ENCODE measurements at regions not wholly inside any gene's neighbourhood (a gene's known extent, or its start where the extent isn't known, plus 50 kb on each side); places are given as distances from the start of the nearest gene placed in this dataset.

DNA sequence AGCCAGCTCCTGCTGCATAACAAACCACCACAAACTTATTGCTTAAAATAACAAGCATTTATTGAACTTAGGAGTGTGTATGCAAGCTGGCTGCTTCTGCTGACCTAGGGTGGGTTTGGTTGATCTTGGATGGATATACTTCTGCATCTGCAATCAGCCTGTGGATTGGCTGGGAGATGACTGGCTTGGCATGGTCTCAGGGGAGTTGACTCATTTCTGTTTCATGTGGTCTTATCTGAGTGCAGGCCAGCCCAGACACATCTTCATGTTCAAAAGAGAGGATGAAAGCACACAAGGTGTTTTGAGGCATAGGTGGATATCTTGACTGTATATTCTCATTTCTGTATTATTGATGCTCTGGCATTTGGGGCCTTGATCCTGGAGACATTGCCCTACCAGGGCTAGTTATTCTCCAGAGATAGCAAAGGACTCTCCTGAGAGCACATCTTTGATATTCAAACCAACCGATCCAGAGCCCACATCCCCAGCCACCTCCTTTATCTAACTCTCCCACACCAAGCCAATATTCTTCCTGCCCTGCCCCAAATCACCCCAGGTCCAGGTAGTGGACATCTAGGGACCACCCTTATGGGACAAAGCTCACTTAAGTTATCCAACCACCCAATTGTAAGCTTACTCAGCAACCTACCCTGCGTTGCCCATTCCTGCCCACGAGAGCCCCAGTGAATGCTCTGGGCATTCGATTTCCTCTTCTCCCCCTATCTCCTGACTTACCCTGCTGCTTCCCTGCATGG, 350.8 kb downstream of the PTPRU start:
- H3K4me3 Mint-ChIP-seq, result no peak overlapping the region
- H3K9me3 Mint-ChIP-seq (ENCODE audit: low read depth), result no peaks in the 10 kb centered on the region
- H3K27me3 Mint-ChIP-seq, result no peaks in the 10 kb centered on the region
- DNase-seq (peak; percentile 33), ATAC-seq (no peak)
- H3K27ac Mint-ChIP-seq, result no peak overlapping the region
- H3K36me3 Mint-ChIP-seq, result no peaks in the 10 kb centered on the region
- CTCF ChIA-PET, result no interaction called here
- no peaks in the 10 kb centered on the region for H3K4me1 Mint-ChIP-seq

DNA sequence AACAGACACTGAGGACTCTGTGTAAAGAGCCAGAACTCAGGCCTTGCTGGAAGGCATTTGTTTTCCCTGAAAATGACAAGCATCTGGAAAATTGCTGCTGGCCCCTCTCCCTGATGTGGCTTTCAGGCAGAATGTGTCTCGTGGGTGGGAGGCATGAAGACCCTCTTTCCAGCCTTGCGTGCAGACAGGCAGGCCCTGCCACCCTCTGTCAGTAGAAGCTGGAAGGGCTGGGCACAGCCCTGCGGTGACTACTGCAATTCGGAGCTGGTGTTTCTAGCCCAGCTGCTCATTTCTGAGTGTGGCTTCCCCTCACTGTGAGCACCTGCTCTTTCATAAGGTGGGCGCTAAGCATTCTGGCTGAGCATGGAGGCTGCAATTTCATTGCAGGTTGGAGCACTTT, 349.9 kb downstream of the PTPRU start:
- Mint-ChIP-seq H3K27me3 (no peaks in the 10 kb centered on the region), H3K27ac (no peak overlapping the region), H3K4me1 (no peaks in the 10 kb centered on the region), H3K36me3 (no peaks in the 10 kb centered on the region), H3K4me3 (no peak overlapping the region), H3K9me3 (ENCODE audit: low read depth) (no peaks in the 10 kb centered on the region)
- CTCF ChIA-PET, result no interaction called here
- DNase-seq, result peak; percentile 2
- ATAC-seq, result no peak

- H3K4me1 Mint-ChIP-seq, result no peaks in the 10 kb centered on the region
- no peaks in the 10 kb centered on the region for H3K36me3 Mint-ChIP-seq
- H3K27ac Mint-ChIP-seq, result no peak overlapping the region
These were observed 349.3 kb downstream of the PTPRU start for GRCh38 chr1:29585656-29586055.

GRCh38 chr1:29585201-29585600, 348.9 kb downstream of the PTPRU start:
- Mint-ChIP-seq H3K36me3 (no peaks in the 10 kb centered on the region), H3K4me1 (no peaks in the 10 kb centered on the region), H3K27ac (no peak overlapping the region), H3K4me3 (no peak overlapping the region), H3K27me3 (no peaks in the 10 kb centered on the region), H3K9me3 (ENCODE audit: low read depth) (no peaks in the 10 kb centered on the region)
- ATAC-seq, result no peak
- CTCF ChIA-PET, result no interaction called here
- peak; percentile 12 for DNase-seq

More at GRCh38 chr1:29585656-29586055, 349.3 kb downstream of the PTPRU start:
- H3K9me3 Mint-ChIP-seq (ENCODE audit: low read depth), result no peaks in the 10 kb centered on the region
- DNase-seq (peak; percentile 14), ATAC-seq (no peak)
- CTCF ChIA-PET, result no interaction called here
- no peak overlapping the region for H3K4me3 Mint-ChIP-seq
- H3K27me3 Mint-ChIP-seq, result no peaks in the 10 kb centered on the region

GRCh38 chr1:29584776-29585175, 348.5 kb downstream of the PTPRU start:
- peak; percentile 8 for DNase-seq
- Mint-ChIP-seq H3K4me1 (no peaks in the 10 kb centered on the region), H3K36me3 (no peaks in the 10 kb centered on the region), H3K9me3 (ENCODE audit: low read depth) (no peaks in the 10 kb centered on the region), H3K4me3 (no peak overlapping the region), H3K27me3 (no peaks in the 10 kb centered on the region), H3K27ac (no peak overlapping the region)
- ATAC-seq, result no peak
- CTCF ChIA-PET, result no interaction called here

- no peaks in the 10 kb centered on the region for H3K9me3 Mint-ChIP-seq (ENCODE audit: low read depth)
- H3K4me1 Mint-ChIP-seq, result no peaks in the 10 kb centered on the region
These were observed 348.0 kb downstream of the PTPRU start for GRCh38 chr1:29584362-29584761.

DNA sequence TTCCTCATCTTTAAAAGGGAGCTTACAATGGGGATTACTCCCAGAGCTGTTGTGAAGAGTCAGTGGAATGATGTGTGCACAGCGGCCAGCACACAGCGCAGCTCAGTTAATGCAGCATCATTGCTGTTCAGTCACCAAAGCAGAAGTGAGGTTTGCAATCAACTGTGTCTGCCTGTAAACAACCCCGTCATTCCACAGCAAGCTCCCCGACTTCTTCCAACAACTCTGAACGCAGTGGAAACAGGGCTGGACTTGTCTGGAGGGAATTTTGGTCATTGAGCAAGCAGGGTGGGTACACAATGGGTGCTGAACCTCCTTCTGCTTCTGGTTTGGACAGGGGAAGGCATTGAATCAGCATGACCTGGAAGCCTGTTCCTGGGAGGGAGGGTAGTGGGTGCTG, 347.4 kb downstream of the PTPRU start:
- DNase-seq (peak; percentile 26), ATAC-seq (no peak)
- Mint-ChIP-seq H3K36me3 (no peaks in the 10 kb centered on the region), H3K4me1 (no peaks in the 10 kb centered on the region), H3K27me3 (no peaks in the 10 kb centered on the region), H3K27ac (no peak overlapping the region), H3K9me3 (ENCODE audit: low read depth) (no peaks in the 10 kb centered on the region), H3K4me3 (no peak overlapping the region)
- CTCF ChIA-PET, result no interaction called here

More at GRCh38 chr1:29584362-29584761, 348.0 kb downstream of the PTPRU start:
- no peak for ATAC-seq
- peak; percentile 8 for DNase-seq
- H3K27ac Mint-ChIP-seq, result no peak overlapping the region
- CTCF ChIA-PET, result no interaction called here
- H3K36me3 Mint-ChIP-seq, result no peaks in the 10 kb centered on the region
- no peak overlapping the region for H3K4me3 Mint-ChIP-seq
- H3K27me3 Mint-ChIP-seq, result no peaks in the 10 kb centered on the region

- CTCF ChIA-PET, result no interaction called here
- H3K4me3 Mint-ChIP-seq, result no peak overlapping the region
- no peak for ATAC-seq
- no peak overlapping the region for H3K27ac Mint-ChIP-seq
- DNase-seq, result no peak
- peaks cover 2% of the 10 kb centered on the region for H3K27me3 Mint-ChIP-seq
- no peaks in the 10 kb centered on the region for H3K9me3 Mint-ChIP-seq (ENCODE audit: low read depth)
- no peaks in the 10 kb centered on the region for H3K4me1 Mint-ChIP-seq
- no peaks in the 10 kb centered on the region for H3K36me3 Mint-ChIP-seq
These were observed 344.9 kb downstream of the PTPRU start for GRCh38 chr1:29581256-29581655.

DNA sequence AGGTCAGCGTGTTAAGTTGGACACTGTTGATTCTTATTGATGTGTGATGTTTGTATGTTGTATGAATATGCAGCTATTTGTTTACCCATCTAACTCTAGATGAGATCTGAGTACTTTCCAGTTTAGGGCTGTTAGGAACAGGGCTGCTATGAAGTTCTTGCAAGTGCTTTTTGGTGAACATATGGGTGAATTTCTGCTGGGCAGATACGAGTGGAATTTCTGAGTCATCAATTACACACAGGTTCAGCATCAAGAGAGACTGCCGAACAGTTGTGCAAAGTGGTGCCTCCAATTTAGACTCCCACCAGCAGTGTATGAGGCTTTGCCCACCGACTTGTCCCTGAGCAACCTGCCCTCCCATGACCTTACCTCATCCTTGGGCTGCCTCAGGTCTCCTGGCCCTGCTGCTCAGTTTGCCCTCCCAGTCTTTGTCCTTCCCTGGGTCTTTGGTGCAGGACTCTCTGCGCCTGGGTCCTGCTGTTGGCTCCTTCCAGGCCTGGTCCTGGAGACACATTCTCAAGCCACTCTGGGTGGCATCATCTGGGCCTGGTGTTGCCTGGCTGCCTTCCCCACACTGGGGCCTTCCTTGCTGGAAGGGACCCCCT, 343.6 kb downstream of the PTPRU start:
- no peak for ATAC-seq
- no peaks in the 10 kb centered on the region for H3K36me3 Mint-ChIP-seq
- CTCF ChIA-PET, result no interaction called here
- peaks cover 2% of the 10 kb centered on the region for H3K27me3 Mint-ChIP-seq
- H3K4me3 Mint-ChIP-seq, result no peak overlapping the region
- H3K9me3 Mint-ChIP-seq (ENCODE audit: low read depth), result no peaks in the 10 kb centered on the region
- no peak overlapping the region for H3K27ac Mint-ChIP-seq
- no peaks in the 10 kb centered on the region for H3K4me1 Mint-ChIP-seq
- no peak for DNase-seq

DNA sequence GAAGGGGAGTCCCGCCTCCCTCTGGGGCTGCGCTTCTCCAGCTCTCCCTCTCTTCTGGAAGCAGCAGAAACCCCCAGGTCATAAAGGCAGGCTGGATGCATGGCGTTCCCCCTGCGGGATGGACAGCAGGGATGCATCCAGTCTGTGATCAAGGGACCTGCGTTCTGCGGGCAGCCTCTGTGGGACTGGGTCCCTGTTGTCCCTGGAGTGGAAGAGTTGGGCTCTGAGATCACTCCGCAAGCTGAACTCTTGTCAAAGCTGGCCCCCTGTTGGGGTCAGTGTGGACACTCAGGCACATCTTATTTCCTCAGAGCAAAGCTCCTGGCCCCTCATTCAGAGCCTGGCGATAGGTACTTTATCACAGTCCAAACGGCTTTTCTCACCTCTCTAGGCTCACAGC, 341.2 kb downstream of the PTPRU start:
- ATAC-seq (no peak), DNase-seq (no peak)
- Mint-ChIP-seq H3K36me3 (no peaks in the 10 kb centered on the region), H3K4me3 (no peak overlapping the region), H3K9me3 (ENCODE audit: low read depth) (no peaks in the 10 kb centered on the region), H3K27me3 (peaks cover 2% of the 10 kb centered on the region), H3K4me1 (no peaks in the 10 kb centered on the region), H3K27ac (no peak overlapping the region)
- CTCF ChIA-PET, result no interaction called here

GRCh38 chr1:29576510-29576909, 340.2 kb downstream of the PTPRU start:
- Mint-ChIP-seq H3K4me3 (no peak overlapping the region), H3K9me3 (ENCODE audit: low read depth) (no peaks in the 10 kb centered on the region), H3K27ac (no peak overlapping the region), H3K4me1 (no peaks in the 10 kb centered on the region), H3K27me3 (peaks cover 2% of the 10 kb centered on the region), H3K36me3 (no peaks in the 10 kb centered on the region)
- ATAC-seq (no peak), DNase-seq (no peak)
- CTCF ChIA-PET, result no interaction called here

DNA sequence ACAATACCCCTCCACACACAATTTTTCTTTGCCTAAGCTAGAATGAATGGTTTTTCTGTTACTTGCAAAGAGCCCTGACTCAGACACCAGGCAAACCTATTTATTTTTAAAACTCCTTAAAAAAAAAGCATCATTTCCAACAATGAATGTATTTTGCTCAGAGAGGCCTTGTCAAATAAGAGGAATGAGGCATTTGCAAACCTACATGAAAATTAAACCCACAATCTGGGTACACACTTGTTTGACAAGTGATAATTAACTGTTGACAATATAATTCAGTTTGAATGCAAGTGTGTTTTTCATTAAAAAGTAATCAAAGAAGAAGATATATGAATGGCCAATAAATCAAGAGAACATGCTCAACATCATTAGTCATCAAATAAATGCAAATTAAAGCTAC, 339.5 kb downstream of the PTPRU start:
- no peak for ATAC-seq
- Mint-ChIP-seq H3K9me3 (ENCODE audit: low read depth) (no peaks in the 10 kb centered on the region), H3K4me1 (no peaks in the 10 kb centered on the region), H3K36me3 (no peaks in the 10 kb centered on the region), H3K27me3 (peaks cover 2% of the 10 kb centered on the region), H3K27ac (no peak overlapping the region), H3K4me3 (no peak overlapping the region)
- DNase-seq, result no peak
- CTCF ChIA-PET, result no interaction called here

- peaks cover 2% of the 10 kb centered on the region for H3K27me3 Mint-ChIP-seq
These were observed 339.0 kb downstream of the PTPRU start for GRCh38 chr1:29575277-29575676.

GRCh38 chr1:29574871-29575270, 338.5 kb downstream of the PTPRU start:
- Mint-ChIP-seq H3K9me3 (ENCODE audit: low read depth) (no peaks in the 10 kb centered on the region), H3K36me3 (no peaks in the 10 kb centered on the region), H3K27ac (no peak overlapping the region), H3K27me3 (peaks cover 2% of the 10 kb centered on the region), H3K4me1 (no peaks in the 10 kb centered on the region), H3K4me3 (no peak overlapping the region)
- DNase-seq, result no peak
- no peak for ATAC-seq
- CTCF ChIA-PET, result no interaction called here

More at GRCh38 chr1:29575277-29575676, 339.0 kb downstream of the PTPRU start:
- no peaks in the 10 kb centered on the region for H3K36me3 Mint-ChIP-seq
- DNase-seq, result no peak
- CTCF ChIA-PET, result no interaction called here
- H3K4me1 Mint-ChIP-seq, result no peaks in the 10 kb centered on the region
- H3K9me3 Mint-ChIP-seq (ENCODE audit: low read depth), result no peaks in the 10 kb centered on the region
- ATAC-seq, result no peak
- no peak overlapping the region for H3K27ac Mint-ChIP-seq
- H3K4me3 Mint-ChIP-seq, result no peak overlapping the region

Data from activated CD8-positive, alpha-beta memory T cell treated with anti-CD3 and anti-CD28 coated beads, Interleukin-2, amount 10 ng/mL, durations not matched to agents 7 days and 5 days (primary cell).